ENCODE measurements at regions not wholly inside any gene's neighbourhood (a gene's known extent, or its start where the extent isn't known, plus 50 kb on each side); places are given as distances from the start of the nearest gene placed in this dataset.

DNA sequence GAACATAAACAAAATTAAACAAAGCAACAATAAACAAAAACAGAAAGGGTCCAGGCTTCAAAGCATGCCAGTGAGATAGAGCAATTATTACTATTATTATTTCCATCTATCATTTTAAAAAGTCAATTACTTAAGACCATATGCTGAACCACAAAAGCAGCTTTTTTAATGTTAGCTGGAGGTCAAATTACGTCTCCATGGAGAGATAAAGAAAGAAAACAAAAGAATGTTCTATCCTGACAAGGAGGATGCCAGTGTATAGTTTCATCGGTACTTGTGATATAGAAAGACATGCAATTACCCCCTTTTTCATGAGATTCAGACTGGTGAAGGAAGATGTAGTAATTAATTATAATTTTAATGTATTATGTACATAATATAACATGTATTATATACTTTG, 81.6 kb upstream of the DCN start:
- no peak for DNase-seq

DNA sequence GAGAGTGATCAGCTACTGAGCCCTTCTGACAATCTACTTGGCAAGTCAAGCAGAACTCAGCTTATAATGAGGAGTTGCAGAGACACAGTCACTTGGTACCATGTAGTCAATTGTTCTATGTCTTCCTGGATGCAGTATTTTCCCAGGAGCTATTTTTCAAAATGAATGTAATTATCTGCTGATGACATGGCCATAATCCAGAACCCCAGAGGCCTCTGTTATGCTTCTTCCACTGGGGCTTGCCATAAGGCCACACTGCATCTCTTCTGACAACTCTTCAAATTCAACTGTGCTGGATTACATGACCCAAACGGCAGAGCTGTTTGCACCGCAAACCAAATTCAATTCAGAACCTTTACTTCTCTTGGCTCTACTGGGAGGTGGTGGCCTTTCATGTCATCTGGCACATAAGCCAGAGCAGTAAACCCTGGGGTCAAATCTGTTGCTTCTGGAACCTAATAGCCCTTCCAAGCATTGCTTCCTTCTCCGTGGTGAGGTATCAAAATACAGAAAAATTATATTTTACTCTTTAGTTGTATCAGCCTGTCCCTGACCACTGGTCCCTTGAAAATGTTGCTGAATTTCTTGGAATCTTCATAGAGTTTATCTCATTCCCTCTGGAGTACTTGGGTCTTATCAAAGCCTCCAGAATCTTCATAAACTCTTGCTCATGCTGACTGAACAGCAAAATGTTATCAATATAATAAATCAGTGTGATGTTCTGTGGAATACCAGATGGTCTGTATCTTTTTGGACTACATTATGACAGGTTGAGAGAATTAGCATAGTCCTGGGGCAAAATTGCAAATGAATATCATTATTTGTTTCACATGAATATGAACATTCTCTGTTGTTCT, 79.4 kb upstream of the DCN start:
- DNase-seq, result no peak

DNA sequence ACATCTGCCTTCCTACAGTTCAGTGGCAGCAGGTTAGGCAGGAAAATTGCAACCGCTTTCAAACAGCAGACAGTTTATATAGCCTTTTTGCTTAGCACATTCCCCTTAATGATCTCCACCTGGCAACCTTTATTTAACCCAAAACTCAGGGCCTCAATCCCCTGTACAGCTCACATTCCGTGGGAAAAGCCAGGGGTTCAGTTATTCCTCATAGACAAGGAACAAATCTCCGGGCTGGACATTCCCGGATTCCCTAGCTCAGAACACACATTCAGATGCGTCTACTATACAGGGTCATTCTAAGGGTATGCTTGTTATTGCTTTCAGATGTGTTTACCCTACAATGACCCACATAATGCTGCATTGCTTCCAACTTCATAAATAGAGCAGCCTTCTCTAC, 73.8 kb upstream of the DCN start:
- no peak for DNase-seq

DNA sequence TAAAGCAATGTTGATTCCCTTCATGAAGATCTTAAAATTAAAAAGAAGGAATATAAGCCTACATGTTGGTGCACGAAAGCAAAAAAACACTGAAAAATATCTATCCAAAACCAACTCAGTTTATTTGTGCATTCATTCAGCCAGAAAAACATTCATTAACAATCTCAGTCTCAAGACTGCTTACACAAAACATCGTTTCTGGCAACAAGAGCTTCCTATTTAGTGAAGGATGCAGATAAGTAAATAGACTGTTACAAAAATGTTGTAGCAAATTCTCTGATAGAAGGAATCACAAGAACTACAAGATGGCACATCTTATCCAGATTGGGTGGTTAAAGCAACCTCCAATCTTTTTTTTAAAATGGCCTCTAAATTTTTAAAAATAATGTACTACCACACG, 69.7 kb upstream of the DCN start:
- no peak for DNase-seq

DNA sequence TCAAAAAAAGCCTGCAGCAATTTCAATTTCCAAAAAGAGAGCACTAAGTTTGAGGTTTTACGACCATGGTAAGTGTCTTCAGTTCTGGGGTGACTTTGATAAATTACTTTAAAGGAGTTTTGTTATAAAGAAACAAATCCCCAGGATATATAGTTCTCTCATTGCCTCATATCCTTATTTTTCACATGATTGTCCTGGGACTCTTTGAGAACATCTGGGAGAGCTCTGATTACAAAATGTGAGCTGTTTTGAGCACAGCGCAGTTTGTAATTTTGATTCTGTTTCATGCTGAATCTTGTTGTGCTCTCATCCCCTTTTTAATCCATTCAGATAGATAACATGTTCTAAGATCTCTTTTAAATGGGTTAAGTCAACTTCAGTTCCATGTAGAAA, 67.7 kb upstream of the DCN start:
- no peak for DNase-seq

DNA sequence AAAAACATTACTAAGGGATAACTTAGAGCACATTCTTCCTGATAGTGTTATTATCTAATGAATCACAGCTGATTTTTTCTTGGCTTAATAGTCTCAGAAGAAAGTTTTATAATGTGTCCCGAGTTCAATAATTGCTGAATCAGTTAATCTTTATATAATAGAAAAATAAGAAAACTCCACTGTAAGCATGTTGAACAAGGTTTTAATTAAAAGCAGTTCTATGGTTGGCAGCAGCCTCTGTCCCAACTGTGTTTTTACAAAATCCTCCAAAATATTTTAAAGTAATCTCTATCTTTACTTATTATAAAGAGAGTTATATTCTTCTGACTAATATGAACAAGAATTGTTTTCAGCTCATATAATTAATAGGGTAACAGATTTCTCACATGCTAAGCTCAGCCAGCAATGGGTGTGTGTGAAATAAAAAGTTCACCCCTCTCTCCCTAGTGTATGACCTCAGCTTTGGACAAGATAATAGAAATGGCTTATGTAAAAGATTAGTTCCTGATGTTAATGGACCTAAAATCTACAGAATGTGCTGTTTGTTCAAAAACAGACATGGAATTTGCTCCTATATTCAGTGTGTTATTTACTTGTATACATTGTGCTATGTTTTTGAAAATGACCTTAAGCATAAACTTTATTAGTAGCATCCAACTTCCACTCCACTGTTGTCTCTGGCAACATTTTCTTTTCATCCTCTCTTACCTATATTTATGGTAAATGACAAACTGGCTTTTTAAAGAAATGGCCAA, 67.1 kb upstream of the DCN start:
- DNase-seq, result no peak

DNA sequence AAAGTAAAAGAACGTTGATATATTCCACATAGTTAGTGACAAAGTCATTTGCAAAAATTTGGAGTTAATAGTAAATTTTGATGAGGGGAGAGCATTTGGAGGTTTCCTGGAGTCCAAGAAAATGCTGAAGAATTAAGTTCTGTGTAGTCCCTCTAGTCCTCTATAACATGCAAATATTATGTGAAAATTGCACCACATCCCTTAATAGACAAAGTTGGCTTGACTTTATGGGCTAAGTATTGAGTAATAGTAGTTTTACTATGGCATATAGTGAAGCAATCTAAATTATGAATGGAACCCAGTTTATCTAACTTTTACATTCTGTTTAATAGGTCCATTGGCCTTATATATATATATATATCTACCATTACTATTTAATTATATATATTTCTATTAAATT, 66.4 kb upstream of the DCN start:
- no peak for DNase-seq

DNA sequence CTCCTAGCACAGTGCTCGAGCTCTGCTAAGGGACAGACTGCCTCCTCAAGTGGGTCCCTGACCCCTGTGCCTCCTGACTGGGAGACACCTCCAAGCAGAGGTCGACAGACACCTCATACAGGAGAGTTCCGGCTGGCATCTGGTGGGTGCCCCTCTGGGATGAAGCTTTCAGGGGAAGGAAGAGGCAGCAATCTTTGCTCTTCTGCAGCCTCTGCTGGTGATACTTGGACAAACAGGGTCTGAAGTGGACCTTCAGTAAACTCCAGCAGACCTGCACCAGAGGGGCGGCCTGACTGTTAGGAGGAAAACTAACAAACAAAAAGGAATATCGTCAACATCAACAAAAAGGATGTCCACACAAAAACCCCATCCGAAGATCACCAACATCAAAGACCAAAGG, 60.6 kb upstream of the DCN start:
- DNase-seq, result peak; percentile 10

DNA sequence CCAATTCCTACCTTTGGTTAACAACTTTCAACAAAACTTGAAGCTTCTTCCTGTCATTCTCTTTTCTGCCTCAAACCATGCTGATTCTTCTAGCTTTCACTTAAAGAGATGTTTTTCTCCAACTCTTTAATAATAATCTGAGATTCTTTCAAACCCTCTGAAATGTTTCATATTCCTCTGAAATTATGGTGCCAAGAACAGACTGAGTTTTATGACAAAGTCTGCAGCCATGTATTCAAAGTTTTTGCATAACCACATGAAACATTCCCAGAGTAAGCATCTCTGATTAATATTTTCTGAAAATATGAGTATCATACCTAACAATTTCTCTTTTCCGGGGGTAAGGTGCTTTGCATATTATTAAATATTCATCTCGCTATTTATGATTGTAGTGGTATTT, 59.1 kb upstream of the DCN start:
- no peak for DNase-seq

DNA sequence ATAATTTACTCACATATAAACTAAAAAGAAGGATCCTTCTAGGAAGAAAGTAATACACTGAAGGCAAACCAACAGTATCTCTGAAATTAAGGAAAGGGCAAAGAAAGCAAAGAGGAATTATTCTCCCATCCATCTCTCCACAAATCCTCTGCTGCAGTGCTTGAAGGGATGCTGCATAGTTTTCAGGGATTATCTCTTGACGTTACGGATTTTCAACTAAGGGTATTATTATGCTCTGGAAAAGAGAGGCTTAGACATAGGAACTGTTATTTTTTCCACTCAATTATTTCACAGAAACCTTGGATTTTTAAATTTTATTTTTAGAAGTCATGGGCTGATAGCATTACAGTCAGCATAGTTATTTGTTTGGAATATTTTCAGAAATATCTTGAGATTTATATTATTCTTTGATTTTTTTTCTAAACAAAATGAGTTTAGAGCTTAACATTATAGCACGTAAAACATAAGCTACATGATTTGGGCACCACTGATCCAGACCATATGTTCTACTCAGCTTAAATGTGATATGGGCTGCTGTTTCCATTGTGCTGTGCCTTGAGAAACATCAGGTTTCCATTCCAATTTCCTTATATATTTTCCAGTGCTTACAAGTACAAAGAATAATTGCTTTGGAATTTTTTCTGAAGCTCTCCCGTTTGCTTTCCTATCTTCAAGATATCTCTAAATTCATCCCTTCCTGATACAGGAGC, 57.9 kb upstream of the DCN start:
- peak; percentile 84 for DNase-seq

DNA sequence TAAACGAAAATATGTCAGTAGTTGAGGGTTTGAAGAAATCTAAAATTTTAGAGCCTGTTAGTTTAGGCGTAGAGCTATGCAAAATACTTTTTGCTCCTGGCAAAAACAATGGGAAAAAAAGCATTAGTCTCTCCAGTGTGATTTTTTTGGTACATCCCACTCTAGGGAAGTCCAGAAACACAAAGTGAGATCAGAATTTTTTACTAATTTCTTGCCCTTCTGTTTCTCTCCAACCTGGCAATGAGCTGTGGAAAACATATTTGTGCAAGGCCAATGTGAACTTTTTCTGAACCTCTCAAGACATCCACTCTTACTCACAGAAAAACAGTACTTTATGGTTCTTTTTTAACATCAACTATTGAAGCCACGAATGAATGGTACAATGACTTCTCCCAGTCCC, 56.9 kb upstream of the DCN start:
- no peak for DNase-seq
